CD4-positive, alpha-beta T cell treated with Interleukin-17A for 1 hour (primary cell): ENCODE measurements at regions not wholly inside any gene's neighbourhood (a gene's known extent, or its start where the extent isn't known, plus 50 kb on each side); places are given as distances from the start of the nearest gene placed in this dataset.

Experiments used
- DNase-seq: peaks from one replicate; pipeline ENCODE4 v3.0.0-alpha.2; 2020

GRCh38 chr16:51035110-51035498, 116.0 kb downstream of the SALL1 start:
- DNase-seq: no peak

GRCh38 chr16:51034481-51035109, 116.5 kb downstream of the SALL1 start:
- no peak for DNase-seq

DNA sequence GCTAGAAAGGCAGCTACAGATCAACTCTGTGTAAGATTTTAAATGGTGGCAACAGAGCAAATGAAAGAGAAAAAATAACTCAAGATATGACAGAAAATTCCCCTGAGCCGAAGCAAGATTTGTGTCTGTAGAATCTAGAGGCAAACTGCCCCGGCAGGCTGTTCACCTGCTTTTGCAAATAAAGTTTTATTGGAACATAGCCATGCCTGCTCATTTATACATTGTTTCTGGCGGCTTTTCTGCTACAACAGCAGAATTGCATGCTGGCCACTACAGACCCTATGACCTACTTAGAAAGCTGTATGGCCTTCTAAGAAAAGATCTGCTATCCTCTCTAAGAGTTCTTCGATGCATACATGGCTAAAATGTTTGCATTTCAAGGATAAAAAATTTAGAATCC, 119.5 kb downstream of the SALL1 start:
- no peak for DNase-seq

GRCh38 chr16:51030516-51030915, 120.6 kb downstream of the SALL1 start:
- no peak for DNase-seq

- DNase-seq: no peak
These were observed 125.3 kb downstream of the SALL1 start for GRCh38 chr16:51025588-51026290.

GRCh38 chr16:51024703-51025102, 126.4 kb downstream of the SALL1 start:
- no peak for DNase-seq

GRCh38 chr16:51022955-51023354, 128.1 kb downstream of the SALL1 start:
- DNase-seq: no peak

- no peak for DNase-seq
These were observed 131.5 kb downstream of the SALL1 start for GRCh38 chr16:51019617-51020016.

- DNase-seq: no peak
These were observed 133.1 kb downstream of the SALL1 start for GRCh38 chr16:51017969-51018368.

DNA sequence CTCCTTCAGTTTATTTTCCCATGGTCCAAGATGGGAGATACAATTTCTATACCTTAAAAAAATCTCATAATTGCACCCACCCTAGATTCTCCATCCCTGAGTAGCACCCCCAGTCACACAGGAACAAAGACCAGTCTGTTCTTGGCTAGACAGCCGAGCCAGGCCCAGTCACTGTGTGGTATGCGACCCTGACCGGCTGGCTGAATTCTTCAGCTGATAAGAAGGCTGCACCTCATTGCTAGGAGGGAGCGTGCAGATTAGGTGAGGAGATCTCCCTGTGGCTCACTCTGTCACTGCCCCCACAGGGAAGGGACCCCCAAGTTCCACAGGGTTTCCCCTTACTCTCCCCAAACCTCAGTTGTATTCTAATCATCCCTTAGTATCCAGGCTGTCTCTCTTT, 138.7 kb downstream of the SALL1 start:
- no peak for DNase-seq

- no peak for DNase-seq
These were observed 140.3 kb downstream of the SALL1 start for GRCh38 chr16:51010817-51011216.

DNA sequence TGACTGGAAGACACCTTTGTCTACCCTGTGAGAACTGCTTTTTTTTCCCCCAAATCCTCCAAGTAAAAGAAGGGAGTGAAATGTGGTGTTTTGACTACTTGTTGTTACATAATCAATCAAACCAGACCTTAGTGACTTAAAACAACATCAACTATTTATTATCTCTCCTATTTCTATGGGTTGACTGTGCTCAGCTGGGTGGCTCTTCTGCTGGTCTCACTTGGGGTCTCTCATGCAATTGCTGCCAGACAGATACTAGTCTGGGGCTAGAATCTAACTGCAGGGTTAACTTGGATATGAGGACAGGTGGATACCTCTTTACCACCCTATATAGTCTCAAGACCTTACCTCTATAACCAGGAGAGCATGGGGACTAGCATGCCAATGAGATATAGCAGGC, 141.3 kb downstream of the SALL1 start:
- no peak for DNase-seq

GRCh38 chr16:51009359-51009758, 141.7 kb downstream of the SALL1 start:
- DNase-seq: no peak

DNA sequence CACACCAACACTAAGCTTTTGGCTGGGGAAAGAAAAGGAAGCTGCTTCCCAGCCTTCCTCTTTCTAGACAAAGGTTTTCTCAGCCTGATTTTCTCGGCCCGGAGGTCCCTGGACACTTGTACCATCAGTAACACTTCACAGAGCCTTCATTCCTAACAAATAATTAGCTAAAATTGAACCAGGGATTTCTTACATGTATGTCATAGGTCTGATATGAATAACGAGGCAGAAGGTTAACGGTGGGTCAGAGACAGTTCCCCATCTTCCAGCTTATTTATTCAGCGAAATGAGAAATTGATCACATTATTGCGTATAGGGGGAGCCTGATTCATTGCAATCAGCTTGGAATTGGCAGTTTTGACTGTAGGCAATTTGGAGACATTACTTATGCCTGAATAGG, 142.5 kb downstream of the SALL1 start:
- no peak for DNase-seq

- DNase-seq: no peak
These were observed 143.0 kb downstream of the SALL1 start for GRCh38 chr16:51008037-51008436.

- DNase-seq: no peak
These were observed 147.1 kb downstream of the SALL1 start for GRCh38 chr16:51003850-51004566.

GRCh38 chr16:51002881-51003490, 148.1 kb downstream of the SALL1 start:
- DNase-seq: no peak

- DNase-seq: no peak
These were observed 151.9 kb downstream of the SALL1 start for GRCh38 chr16:50999181-50999580.

GRCh38 chr16:50998411-50998810, 152.7 kb downstream of the SALL1 start:
- no peak for DNase-seq

GRCh38 chr16:50997679-50998078, 153.4 kb downstream of the SALL1 start:
- DNase-seq: no peak

GRCh38 chr16:50996830-50997186, 154.3 kb downstream of the SALL1 start:
- DNase-seq: no peak

- DNase-seq: no peak
These were observed 154.8 kb downstream of the SALL1 start for GRCh38 chr16:50996166-50996829.

GRCh38 chr16:50994995-50995394, 156.1 kb downstream of the SALL1 start:
- no peak for DNase-seq
